IMR-90 (cell line): ENCODE measurements at regions not wholly inside any gene's neighbourhood (a gene's known extent, or its start where the extent isn't known, plus 50 kb on each side); places are given as distances from the start of the nearest gene placed in this dataset.

Experiments
- ATAC-seq: fragments of 200-7000 bp; cut with Tn5 transposase; 2 replicates; pipeline ENCODE4 v1.9.1; 2020; ENCODE audit warnings: low read depth, mild to moderate bottlenecking, moderate library complexity
- BruUV-seq: library from RNA; stranded (reverse); fragments of 400-500 nt; replicated peaks from 2 replicates; lab custom pipeline; 2021; lab: Mats Ljungman, UMichigan
- CTCF ChIA-PET: fragments of 300-600 bp; formaldehyde crosslinking; extraction: SDS; loops from one replicate; lab custom pipeline; 2021; ENCODE audit warnings: antibody characterized with exemption; lab: Yijun Ruan, JAX
- POLR2A ChIA-PET: fragments of 300-600 bp; sonication (Branson Sonifier 250); formaldehyde crosslinking; loops from one replicate; lab custom pipeline; 2022; ENCODE audit warnings: antibody characterized with exemption; ENCODE audit not compliant: unreplicated experiment; lab: Charles Lee
- DNase-seq: peaks from one replicate; pipeline ENCODE4 v3.0.0; 2013
- H2AFZ ChIP-seq: replicated peaks from 2 replicates; pipeline ENCODE3; 2013; ENCODE audit warnings: low read length, mild to moderate bottlenecking; ENCODE audit not compliant: poor library complexity
- H2AK5ac ChIP-seq: 2 replicates; pipeline ENCODE4 v1.6.1; 2013; ENCODE audit warnings: low read depth, low read length, inconsistent platforms
- H2AK9ac ChIP-seq: replicated peaks from 2 replicates; pipeline ENCODE3; 2013; ENCODE audit warnings: mild to moderate bottlenecking, low read depth, low read length, moderate library complexity; ENCODE audit not compliant: poor library complexity
- H2BK120ac ChIP-seq: 2 replicates; pipeline ENCODE4 v1.6.1; 2013; ENCODE audit warnings: low read depth, low read length, inconsistent platforms
- H2BK15ac ChIP-seq: 3 replicates; pipeline ENCODE4 v1.6.1; 2013; ENCODE audit warnings: low read depth, low read length, inconsistent platforms
- H2BK20ac ChIP-seq: 2 replicates; pipeline ENCODE4 v1.6.1; 2013; ENCODE audit warnings: low read depth, mild to moderate bottlenecking, inconsistent platforms, low read length, moderate library complexity
- H2BK5ac ChIP-seq: 2 replicates; pipeline ENCODE4 v1.6.1; 2013; ENCODE audit warnings: mild to moderate bottlenecking, low read depth, low read length, inconsistent platforms; ENCODE audit not compliant: poor library complexity, severe bottlenecking
- H3K14ac ChIP-seq: replicated peaks from 2 replicates; pipeline ENCODE4 v1.6.1; 2013; ENCODE audit warnings: low read depth, low read length, inconsistent platforms
- H3K18ac ChIP-seq: 2 replicates; pipeline ENCODE4 v1.6.1; 2013; ENCODE audit warnings: low read depth, low read length, control low read depth
- H3K23ac ChIP-seq: 2 replicates; pipeline ENCODE4 v1.6.1; 2013; ENCODE audit warnings: low read depth, low read length, inconsistent platforms
- H3K27ac ChIP-seq: 2 replicates; pipeline ENCODE4 v1.5.1; 2013; ENCODE audit warnings: mild to moderate bottlenecking, control low read depth, low read length; ENCODE audit not compliant: insufficient read depth
- H3K27me3 ChIP-seq: 2 replicates; pipeline ENCODE4 v1.6.1; 2013; ENCODE audit warnings: low read length; ENCODE audit not compliant: control insufficient read depth, insufficient read depth
- H3K36me3 ChIP-seq: 2 replicates; pipeline ENCODE4 v1.6.1; 2013; ENCODE audit warnings: low read length, mixed read lengths; ENCODE audit not compliant: control insufficient read depth, insufficient read depth
- H3K4ac ChIP-seq: 2 replicates; pipeline ENCODE4 v1.6.1; 2013; ENCODE audit warnings: low read depth, low read length, inconsistent platforms
- H3K4me1 ChIP-seq: 2 replicates; pipeline ENCODE4 v1.6.1; 2013; ENCODE audit warnings: low read length, mixed read lengths; ENCODE audit not compliant: control insufficient read depth, insufficient read depth
- H3K4me2 ChIP-seq: 2 replicates; pipeline ENCODE4 v1.6.1; 2013; ENCODE audit warnings: low read depth, mild to moderate bottlenecking, control low read depth, low read length, moderate library complexity
- H3K4me3 ChIP-seq: 2 replicates; pipeline ENCODE4 v1.5.1; 2013; ENCODE audit warnings: low read depth, mild to moderate bottlenecking, control low read depth, low read length, moderate library complexity; ENCODE audit not compliant: insufficient read depth
- H3K56ac ChIP-seq: 2 replicates; pipeline ENCODE4 v1.6.1; 2013; ENCODE audit warnings: low read length, inconsistent platforms; ENCODE audit not compliant: insufficient read depth; ENCODE audit errors: extremely low read depth
- H3K79me1 ChIP-seq, 2 experiments: 2 replicates each; pipeline ENCODE4 v1.6.1; 2013; ENCODE audit warnings: low read length in 2 of 2, inconsistent platforms in 1 of 2, low read depth in 1 of 2
- H3K9ac ChIP-seq: 2 replicates; pipeline ENCODE4 v1.6.1; 2013; ENCODE audit warnings: low read depth, low read length, control low read depth
- H3K9me1 ChIP-seq: 2 replicates; pipeline ENCODE4 v1.6.1; 2013; ENCODE audit warnings: low read length, inconsistent platforms; ENCODE audit not compliant: insufficient read depth
- H3K9me3 ChIP-seq: 2 replicates; pipeline ENCODE4 v1.6.1; 2013; ENCODE audit warnings: low read length; ENCODE audit not compliant: control insufficient read depth, insufficient read depth
- H4K20me1 ChIP-seq: 2 replicates; pipeline ENCODE4 v1.6.1; 2013; ENCODE audit warnings: low read length, inconsistent platforms; ENCODE audit not compliant: insufficient read depth
- H4K5ac ChIP-seq: 2 replicates; pipeline ENCODE4 v1.6.1; 2013; ENCODE audit warnings: mild to moderate bottlenecking, low read depth, low read length, control low read depth
- H4K8ac ChIP-seq, 2 experiments: 2 replicates each; pipeline ENCODE4 v1.6.1; 2013; ENCODE audit warnings: low read depth in 2 of 2, low read length in 2 of 2, control low read depth in 1 of 2, inconsistent platforms in 1 of 2
- H4K91ac ChIP-seq: 2 replicates; pipeline ENCODE4 v1.6.1; 2013; ENCODE audit warnings: low read depth, low read length, inconsistent platforms; ENCODE audit not compliant: insufficient read depth
- BHLHE40 ChIP-seq: fragments of 150-350 bp; IDR thresholded peaks from 2 replicates; pipeline ENCODE4 v1.6.1; 2016; ENCODE audit warnings: mild to moderate bottlenecking, low read depth, low read length
- CEBPB ChIP-seq: IDR thresholded peaks from 2 replicates; pipeline ENCODE4 v1.6.1; 2012; ENCODE audit warnings: low read depth, low read length, improper control_type of control experiment
- CHD1 ChIP-seq: IDR thresholded peaks from 2 replicates; pipeline ENCODE4 v1.6.1; 2012; ENCODE audit warnings: low read depth, low read length, improper control_type of control experiment
- CTCF ChIP-seq: conservative IDR thresholded peaks from 2 replicates; pipeline ENCODE4 v1.5.1; 2012; ENCODE audit warnings: mild to moderate bottlenecking, low read depth, low read length, improper control_type of control experiment
- ELK1 ChIP-seq: fragments of 150-350 bp; IDR thresholded peaks from 2 replicates; pipeline ENCODE4 v1.6.1; 2016; ENCODE audit warnings: low read depth, mild to moderate bottlenecking, low read length, moderate library complexity, borderline replicate concordance
- FOS ChIP-seq: fragments of 150-350 bp; IDR thresholded peaks from 2 replicates; pipeline ENCODE4 v1.6.1; 2016; ENCODE audit warnings: low read depth, low read length
- MAFK ChIP-seq: IDR thresholded peaks from 2 replicates; pipeline ENCODE4 v1.6.1; 2012; ENCODE audit warnings: low read depth, low read length, improper control_type of control experiment
- MAZ ChIP-seq: IDR thresholded peaks from 2 replicates; pipeline ENCODE4 v1.6.1; 2012; ENCODE audit warnings: low read depth, mild to moderate bottlenecking, low read length, improper control_type of control experiment, moderate library complexity, borderline replicate concordance
- MXI1 ChIP-seq: IDR thresholded peaks from 2 replicates; pipeline ENCODE4 v1.6.1; 2012; ENCODE audit warnings: low read depth, mild to moderate bottlenecking, low read length, moderate library complexity, borderline replicate concordance
- NFE2L2 ChIP-seq: fragments of 150-350 bp; IDR thresholded peaks from 2 replicates; pipeline ENCODE4 v1.6.1; 2016; ENCODE audit warnings: low read depth, mild to moderate bottlenecking, low read length
- POLR2A ChIP-seq: IDR thresholded peaks from 2 replicates; pipeline ENCODE4 v1.6.1; 2012; ENCODE audit warnings: mild to moderate bottlenecking, low read depth, low read length
- RAD21 ChIP-seq: IDR thresholded peaks from 2 replicates; pipeline ENCODE4 v1.6.1; 2012; ENCODE audit warnings: low read length, improper control_type of control experiment
- RCOR1 ChIP-seq: IDR thresholded peaks from 2 replicates; pipeline ENCODE4 v1.6.1; 2012; ENCODE audit warnings: mild to moderate bottlenecking, low read length, improper control_type of control experiment; ENCODE audit not compliant: insufficient replicate concordance
- RFX5 ChIP-seq: IDR thresholded peaks from 2 replicates; pipeline ENCODE4 v1.8.0; 2012; ENCODE audit warnings: low read depth, mild to moderate bottlenecking, low read length, moderate library complexity
- SMC3 ChIP-seq: fragments of 150-350 bp; IDR thresholded peaks from 2 replicates; pipeline ENCODE4 v1.6.1; 2016; ENCODE audit warnings: low read depth, mild to moderate bottlenecking, antibody characterized with exemption, low read length, moderate library complexity
- USF2 ChIP-seq: fragments of 150-350 bp; IDR thresholded peaks from 2 replicates; pipeline ENCODE4 v1.6.1; 2017; ENCODE audit warnings: mild to moderate bottlenecking, antibody characterized with exemption, low read length, low read depth
- WGBS, 2 experiments: methylation state at CpG; one replicate each; pipeline versions ENCODE4 v1.1.5 to v1.1.7; 2013; ENCODE audit warnings: missing lambda C conversion rate in 2 of 2; ENCODE audit not compliant: insufficient read length in 1 of 2; ENCODE audit errors: extremely low coverage in 2 of 2; 5-methylcytosine and 5-hydroxymethylcytosine counted together
- dilution Hi-C: fragments of 300-500 bp; cut with HindIII; formaldehyde crosslinking; loops from one replicate; pipeline ENCODE4 v1.14.3; 2018; ENCODE audit warnings: low sequenced_read_pairs; ENCODE audit not compliant: unreplicated experiment
- in situ Hi-C: fragments of 300-500 bp; cut with MboI; formaldehyde crosslinking; loops from 3 replicates; pipeline ENCODE4 v1.14.3; 2019; ENCODE audit warnings: low sequenced_read_pairs, inconsistent platforms, mixed read lengths
- intact Hi-C: fragments of 100-400 bp; cut with micrococcal nuclease; formaldehyde crosslinking; loops from 2 replicates; pipeline ENCODE4 v1.10.0; 2022

GRCh38 chr1:22197644-22198043, 54.7 kb upstream of the WNT4 start:
- H4K5ac ChIP-seq: no peak overlapping the region
- CTCF ChIA-PET: no interaction called here
- peaks cover 21% of the 10 kb centered on the region for H3K27me3 ChIP-seq
- H2BK20ac ChIP-seq: no peak overlapping the region
- H2AFZ ChIP-seq: no peak overlapping the region
- H3K18ac ChIP-seq: no peak overlapping the region
- no CpG with 5 or more reads among the region's 2 CpGs for WGBS, 2 experiments
- no peak for DNase-seq
- H3K14ac ChIP-seq: no peak overlapping the region
- no TSS peak for BruUV-seq
- H4K8ac ChIP-seq: no peak overlapping the region
- H3K4me1 ChIP-seq: no peaks in the 10 kb centered on the region
- no peak for TF ChIP-seq ELK1
- no peak for TF ChIP-seq MXI1
- TF ChIP-seq RAD21: no peak
- no peak for TF ChIP-seq CEBPB
- TF ChIP-seq MAFK: no peak
- no peak for TF ChIP-seq USF2
- no peak for TF ChIP-seq BHLHE40
- TF ChIP-seq SMC3: no peak
- no peak for TF ChIP-seq FOS
- no peak for TF ChIP-seq RCOR1
- TF ChIP-seq RFX5: no peak
- no peak for TF ChIP-seq NFE2L2
- TF ChIP-seq MAZ: no peak
- no peak for TF ChIP-seq CTCF
- no peak for TF ChIP-seq CHD1
- TF ChIP-seq POLR2A: no peak
- intact Hi-C loops: no loop called here
- H2BK120ac ChIP-seq: no peak overlapping the region
- H3K56ac ChIP-seq: no peak overlapping the region
- no peak overlapping the region for H3K27ac ChIP-seq
- no peaks in the 10 kb centered on the region for H3K36me3 ChIP-seq
- H4K20me1 ChIP-seq: no peaks in the 10 kb centered on the region
- no peak overlapping the region for H4K91ac ChIP-seq
- H2BK5ac ChIP-seq: no peak overlapping the region
- dilution Hi-C loops: no loop called here
- H2AK5ac ChIP-seq: no peak overlapping the region
- H3K4ac ChIP-seq: no peak overlapping the region
- POLR2A ChIA-PET: no interaction called here
- no peak overlapping the region for H3K23ac ChIP-seq
- no peak overlapping the region for H3K4me3 ChIP-seq
- in situ Hi-C loops: no loop called here
- no peak overlapping the region for H2AK9ac ChIP-seq
- H3K9me1 ChIP-seq: no peaks in the 10 kb centered on the region
- no peaks in the 10 kb centered on the region for H3K9me3 ChIP-seq
- no peak for ATAC-seq
- H3K9ac ChIP-seq: no peak overlapping the region
- no peaks in the 10 kb centered on the region for H3K79me1 ChIP-seq
- H2BK15ac ChIP-seq: no peak overlapping the region
- no peak overlapping the region for H3K4me2 ChIP-seq
